Peyer's patch (tissue), 4 donors: ENCODE measurements at regions not wholly inside any gene's neighbourhood (a gene's known extent, or its start where the extent isn't known, plus 50 kb on each side); places are given as distances from the start of the nearest gene placed in this dataset.

ENCODE experiments used
- POLR2A ChIP-seq, 2 donors: fragments of 450-650 bp; IDR thresholded peaks; one replicate each; pipeline ENCODE4 v1.5.1; 2017; ENCODE audit warnings: antibody characterized with exemption in 2 of 2, mild to moderate bottlenecking in 2 of 2, moderate library complexity in 2 of 2
- TF ChIP-seq, protein P1 (sequence below), 6 experiments: fragments of 450-650 bp in 4 of 6; fragments of 200-600 bp in 2 of 6; sonication (generic) in 1 of 6; IDR thresholded peaks; one replicate each; pipeline ENCODE4 v1.5.1; 2017 to 2019; ENCODE audit warnings: antibody characterized with exemption in 6 of 6, mild to moderate bottlenecking in 3 of 6, moderate library complexity in 1 of 6

DNA sequence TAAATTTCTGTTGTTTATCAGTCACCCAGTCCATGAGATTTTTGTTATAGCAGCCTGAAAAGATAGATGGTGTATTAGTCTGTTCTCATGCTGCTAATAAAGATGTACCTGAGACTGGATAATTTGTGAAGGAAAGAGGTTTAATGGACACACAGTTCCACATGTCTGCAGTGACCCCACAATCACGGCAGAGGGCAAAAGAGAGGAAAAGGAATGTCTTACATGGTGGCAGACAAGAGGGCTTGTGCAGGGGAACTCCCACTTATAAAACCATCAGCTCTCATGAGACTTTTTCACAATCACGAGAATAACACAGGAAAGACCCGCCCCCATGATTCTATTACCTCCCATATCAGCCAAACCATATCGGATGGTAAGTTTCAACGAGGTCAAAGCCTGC, 309.2 kb downstream of the LIG4 start:
- TF ChIP-seq, protein P1, sequence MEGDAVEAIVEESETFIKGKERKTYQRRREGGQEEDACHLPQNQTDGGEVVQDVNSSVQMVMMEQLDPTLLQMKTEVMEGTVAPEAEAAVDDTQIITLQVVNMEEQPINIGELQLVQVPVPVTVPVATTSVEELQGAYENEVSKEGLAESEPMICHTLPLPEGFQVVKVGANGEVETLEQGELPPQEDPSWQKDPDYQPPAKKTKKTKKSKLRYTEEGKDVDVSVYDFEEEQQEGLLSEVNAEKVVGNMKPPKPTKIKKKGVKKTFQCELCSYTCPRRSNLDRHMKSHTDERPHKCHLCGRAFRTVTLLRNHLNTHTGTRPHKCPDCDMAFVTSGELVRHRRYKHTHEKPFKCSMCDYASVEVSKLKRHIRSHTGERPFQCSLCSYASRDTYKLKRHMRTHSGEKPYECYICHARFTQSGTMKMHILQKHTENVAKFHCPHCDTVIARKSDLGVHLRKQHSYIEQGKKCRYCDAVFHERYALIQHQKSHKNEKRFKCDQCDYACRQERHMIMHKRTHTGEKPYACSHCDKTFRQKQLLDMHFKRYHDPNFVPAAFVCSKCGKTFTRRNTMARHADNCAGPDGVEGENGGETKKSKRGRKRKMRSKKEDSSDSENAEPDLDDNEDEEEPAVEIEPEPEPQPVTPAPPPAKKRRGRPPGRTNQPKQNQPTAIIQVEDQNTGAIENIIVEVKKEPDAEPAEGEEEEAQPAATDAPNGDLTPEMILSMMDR (IDR thresholded peaks at IDR 0.05), result no peak
- TF ChIP-seq POLR2A (IDR thresholded peaks at IDR 0.05), result no peak
